Keratinocyte (primary cell): ENCODE measurements at regions not wholly inside any gene's neighbourhood (a gene's known extent, or its start where the extent isn't known, plus 50 kb on each side); places are given as distances from the start of the nearest gene placed in this dataset.

Source experiments
- EZH2 ChIP-seq: IDR thresholded peaks from one replicate; pipeline ENCODE4 v1.6.1; 2012; ENCODE audit warnings: inconsistent platforms, mild to moderate bottlenecking, low read length, moderate library complexity
- TF ChIP-seq, protein P1 (sequence below), 3 experiments: IDR thresholded peaks in 1 of 3; conservative IDR thresholded peaks in 1 of 3; optimal IDR thresholded peaks in 1 of 3; 2 replicates in 2 of 3; 3 replicates in 1 of 3; pipeline versions ENCODE3 to v1.5.1; 2011; ENCODE audit warnings: low read length in 3 of 3, mild to moderate bottlenecking in 3 of 3, moderate library complexity in 2 of 3, control low read depth in 1 of 3, inconsistent platforms in 1 of 3; ENCODE audit not compliant: insufficient read depth in 2 of 3; ENCODE audit errors: extremely low read depth in 1 of 3

DNA sequence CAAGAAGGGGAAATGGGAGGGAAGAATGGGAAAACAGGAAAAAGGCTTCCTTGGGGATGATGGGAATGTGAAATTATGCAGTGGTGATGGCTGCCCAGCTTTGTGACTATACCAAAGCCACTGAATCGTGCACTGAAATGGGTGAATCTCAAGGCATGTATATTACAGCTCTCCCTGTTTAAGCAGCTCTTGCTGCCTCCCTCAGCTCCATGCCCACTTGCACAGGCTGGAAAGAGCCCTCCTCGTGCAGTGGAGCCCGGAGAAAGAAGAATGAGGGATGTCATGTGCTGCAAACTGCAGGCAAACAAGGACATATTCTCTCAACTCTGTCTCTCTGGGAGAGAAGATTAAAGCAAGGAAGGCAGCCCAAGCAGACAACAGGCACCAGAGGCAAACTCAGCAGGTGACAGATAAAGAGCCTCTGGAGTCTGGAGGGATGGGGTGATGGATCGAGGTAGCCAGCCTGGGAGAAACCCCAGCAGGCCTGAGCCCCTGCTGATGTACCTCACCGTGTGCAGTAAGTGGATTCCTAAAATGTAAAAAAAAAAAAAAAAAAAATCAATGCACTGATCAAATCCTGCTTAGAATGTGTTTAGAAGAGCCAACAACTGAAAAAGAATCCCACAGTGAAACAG, 62.4 kb upstream of the SLC66A3 start:
- TF ChIP-seq, protein P1, sequence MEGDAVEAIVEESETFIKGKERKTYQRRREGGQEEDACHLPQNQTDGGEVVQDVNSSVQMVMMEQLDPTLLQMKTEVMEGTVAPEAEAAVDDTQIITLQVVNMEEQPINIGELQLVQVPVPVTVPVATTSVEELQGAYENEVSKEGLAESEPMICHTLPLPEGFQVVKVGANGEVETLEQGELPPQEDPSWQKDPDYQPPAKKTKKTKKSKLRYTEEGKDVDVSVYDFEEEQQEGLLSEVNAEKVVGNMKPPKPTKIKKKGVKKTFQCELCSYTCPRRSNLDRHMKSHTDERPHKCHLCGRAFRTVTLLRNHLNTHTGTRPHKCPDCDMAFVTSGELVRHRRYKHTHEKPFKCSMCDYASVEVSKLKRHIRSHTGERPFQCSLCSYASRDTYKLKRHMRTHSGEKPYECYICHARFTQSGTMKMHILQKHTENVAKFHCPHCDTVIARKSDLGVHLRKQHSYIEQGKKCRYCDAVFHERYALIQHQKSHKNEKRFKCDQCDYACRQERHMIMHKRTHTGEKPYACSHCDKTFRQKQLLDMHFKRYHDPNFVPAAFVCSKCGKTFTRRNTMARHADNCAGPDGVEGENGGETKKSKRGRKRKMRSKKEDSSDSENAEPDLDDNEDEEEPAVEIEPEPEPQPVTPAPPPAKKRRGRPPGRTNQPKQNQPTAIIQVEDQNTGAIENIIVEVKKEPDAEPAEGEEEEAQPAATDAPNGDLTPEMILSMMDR (optimal IDR thresholded peaks at IDR 0.05 in 1 of 3, IDR thresholded peaks at IDR 0.05 in 1 of 3, conservative IDR thresholded peaks at IDR 0.05 in 1 of 3; ENCODE audit: extremely low read depth in 1 of 3, insufficient read depth in 2 of 3, low read length in 3 of 3), result no peak
- TF ChIP-seq EZH2, result no peak
